Osteocyte (in vitro differentiated cells): ENCODE measurements at regions not wholly inside any gene's neighbourhood (a gene's known extent, or its start where the extent isn't known, plus 50 kb on each side); places are given as distances from the start of the nearest gene placed in this dataset.
"Not testable (repeated sequence)": the region's sequence is repeated elsewhere in the genome, so short reads cannot be mapped to it uniquely, and the experiment has no call there.

Experiments used
- DNase-seq: peaks from one replicate; pipeline ENCODE4 v3.0.0; 2021; ENCODE audit warnings: mixed read lengths; ENCODE audit not compliant: unreplicated experiment; ENCODE audit errors: extremely low spot score
- H3K27ac Mint-ChIP-seq: one replicate; pipeline ENCODE4 v1.8.0; 2021; ENCODE audit warnings: mild to moderate bottlenecking, mixed read lengths; ENCODE audit not compliant: unreplicated experiment
- H3K27me3 Mint-ChIP-seq: one replicate; pipeline ENCODE4 v1.8.0; 2021; ENCODE audit warnings: mixed read lengths; ENCODE audit not compliant: unreplicated experiment
- H3K36me3 Mint-ChIP-seq: one replicate; pipeline ENCODE4 v1.8.0; 2021; ENCODE audit warnings: mixed read lengths; ENCODE audit not compliant: unreplicated experiment
- H3K4me1 Mint-ChIP-seq: one replicate; pipeline ENCODE4 v1.8.0; 2021; ENCODE audit warnings: mixed read lengths; ENCODE audit not compliant: unreplicated experiment
- H3K4me3 Mint-ChIP-seq: one replicate; pipeline ENCODE4 v1.8.0; 2021; ENCODE audit warnings: mild to moderate bottlenecking, moderate library complexity, mixed read lengths; ENCODE audit not compliant: unreplicated experiment
- H3K9me3 Mint-ChIP-seq: one replicate; pipeline ENCODE4 v1.8.0; 2021; ENCODE audit warnings: mixed read lengths; ENCODE audit not compliant: unreplicated experiment
- CTCF ChIP-seq: fragments of 200-600 bp; sonication (generic); IDR thresholded peaks from 2 replicates; pipeline ENCODE4 v1.5.0; 2021; ENCODE audit warnings: antibody characterized with exemption, mild to moderate bottlenecking, moderate library complexity

GRCh38 chr5:37932450-37932849 is 92.6 kb upstream of the GDNF start:
- no peaks in the 10 kb centered on the region for H3K36me3 Mint-ChIP-seq
- no peak for DNase-seq
- no peak overlapping the region for H3K4me3 Mint-ChIP-seq
- TF ChIP-seq CTCF, result no peak
- H3K27ac Mint-ChIP-seq, result no peak overlapping the region
- H3K27me3 Mint-ChIP-seq, result peaks cover 17% of the 10 kb centered on the region
- no peaks in the 10 kb centered on the region for H3K9me3 Mint-ChIP-seq
- H3K4me1 Mint-ChIP-seq, result no peaks in the 10 kb centered on the region

- DNase-seq, result no peak
- H3K36me3 Mint-ChIP-seq, result no peaks in the 10 kb centered on the region
- TF ChIP-seq CTCF, result no peak
- no peaks in the 10 kb centered on the region for H3K9me3 Mint-ChIP-seq
- no peaks in the 10 kb centered on the region for H3K4me1 Mint-ChIP-seq
- H3K4me3 Mint-ChIP-seq, result no peak overlapping the region
- peaks cover 22% of the 10 kb centered on the region for H3K27me3 Mint-ChIP-seq
- H3K27ac Mint-ChIP-seq, result no peak overlapping the region
Observed at GRCh38 chr5:37931541-37931940, 91.7 kb upstream of the GDNF start.

- no peak for TF ChIP-seq CTCF
- no peak overlapping the region for H3K4me3 Mint-ChIP-seq
- peaks cover 27% of the 10 kb centered on the region for H3K27me3 Mint-ChIP-seq
- H3K4me1 Mint-ChIP-seq, result no peaks in the 10 kb centered on the region
- H3K9me3 Mint-ChIP-seq, result no peaks in the 10 kb centered on the region
- H3K27ac Mint-ChIP-seq, result no peak overlapping the region
- H3K36me3 Mint-ChIP-seq, result no peaks in the 10 kb centered on the region
- no peak for DNase-seq
Observed at GRCh38 chr5:37930350-37930749, 90.5 kb upstream of the GDNF start.

- H3K27ac Mint-ChIP-seq, result no peak overlapping the region
- H3K4me1 Mint-ChIP-seq, result no peaks in the 10 kb centered on the region
- DNase-seq, result no peak
- no peaks in the 10 kb centered on the region for H3K9me3 Mint-ChIP-seq
- H3K27me3 Mint-ChIP-seq, result peaks cover 23% of the 10 kb centered on the region
- no peak for TF ChIP-seq CTCF
- H3K36me3 Mint-ChIP-seq, result no peaks in the 10 kb centered on the region
- H3K4me3 Mint-ChIP-seq, result no peak overlapping the region
Observed at GRCh38 chr5:37929791-37930190, 90.0 kb upstream of the GDNF start.

GRCh38 chr5:37927753-37928152 is 87.9 kb upstream of the GDNF start:
- not testable (repeated sequence) for H3K9me3 Mint-ChIP-seq, H3K4me3 Mint-ChIP-seq, DNase-seq, H3K36me3 Mint-ChIP-seq, H3K27ac Mint-ChIP-seq, H3K4me1 Mint-ChIP-seq
- H3K27me3 Mint-ChIP-seq, result peaks cover 40% of the 10 kb centered on the region

GRCh38 chr5:37926732-37927131 is 86.9 kb upstream of the GDNF start:
- no peak overlapping the region for H3K27ac Mint-ChIP-seq
- no peaks in the 10 kb centered on the region for H3K9me3 Mint-ChIP-seq
- peaks cover 38% of the 10 kb centered on the region for H3K27me3 Mint-ChIP-seq
- no peaks in the 10 kb centered on the region for H3K36me3 Mint-ChIP-seq
- peak; percentile 8 for TF ChIP-seq CTCF
- no peak for DNase-seq
- no peak overlapping the region for H3K4me3 Mint-ChIP-seq
- no peaks in the 10 kb centered on the region for H3K4me1 Mint-ChIP-seq
